ENCODE measurements at regions not wholly inside any gene's neighbourhood (a gene's known extent, or its start where the extent isn't known, plus 50 kb on each side); places are given as distances from the start of the nearest gene placed in this dataset.

GRCh38 chr17:77579682-77580081, 378.8 kb upstream of the TNRC6C start:
- H2BK5ac ChIP-seq (ENCODE audit: low read depth, low read length) = no peak overlapping the region
- H3K23ac ChIP-seq (ENCODE audit: insufficient read length) = no peak overlapping the region
- no peaks in the 10 kb centered on the region; a peak in 1 of 7 replicates for H3K27me3 ChIP-seq (replicated peaks in 1 of 4; ENCODE audit: control insufficient read depth in 3 of 4, extremely low read depth in 1 of 4, insufficient read depth in 3 of 4, low read length in 3 of 4)
- POLR2A ChIA-PET (ENCODE audit: partially characterized antibody) = interaction anchor here (0.7 kb wide), 1 partner anchor 11 kb away, joined by 3 read pairs; no protein-coding TSS in a partner anchor
- H2BK20ac ChIP-seq (ENCODE audit: low read length) = no peak overlapping the region
- no peaks in the 10 kb centered on the region for H3K9me3 ChIP-seq (ENCODE audit: insufficient read depth in 2 of 2, low read depth in 1 of 2, low read length in 1 of 2)
- H4K8ac ChIP-seq (ENCODE audit: extremely low read depth, insufficient read depth, low read length) = no peak overlapping the region
- H3K23me2 ChIP-seq (ENCODE audit: low read depth, low read length) = no peaks in the 10 kb centered on the region
- H3K79me2 ChIP-seq (ENCODE audit: control insufficient read depth in 1 of 2, insufficient read depth in 2 of 2, low read length in 2 of 2) = no peaks in the 10 kb centered on the region
- no peak overlapping the region for H3K18ac ChIP-seq (ENCODE audit: extremely low read depth, low read length)
- 85% methylated on average over 6 of the region's 6 CpGs; no CpG with 5 or more reads in 1 of the 2 experiments for WGBS, 2 experiments (ENCODE audit: extremely low coverage in 1 of 2, insufficient coverage in 1 of 2, insufficient read length in 1 of 2, insufficient replicate concordance in 2 of 2, low coverage in 1 of 2, low lambda C conversion rate in 2 of 2, missing lambda C conversion rate in 1 of 2)
- no peak overlapping the region; a peak in 1 of 7 replicates for H3K9ac ChIP-seq (replicated peaks in 1 of 4; ENCODE audit: extremely low read depth in 1 of 4, low read depth in 3 of 4, low read length in 3 of 4)
- H4K20me1 ChIP-seq (replicated peaks in 1 of 2; ENCODE audit: control insufficient read depth in 1 of 2, insufficient read depth in 2 of 2, low read length in 2 of 2) = peaks cover 0 to 2% of the 10 kb centered on the region in 2 experiments
- no peak overlapping the region for H2AFZ ChIP-seq (ENCODE audit: low read length)
- H3K4me2 ChIP-seq (ENCODE audit: insufficient read depth in 1 of 2, low read depth in 2 of 2, low read length in 2 of 2) = no peak overlapping the region
- FAIRE-seq = no peak
- no peak overlapping the region for H2BK12ac ChIP-seq (ENCODE audit: low read depth, low read length)
- H3K56ac ChIP-seq (replicated peaks; ENCODE audit: insufficient read length, low read depth, low read length) = no peak overlapping the region
- no peak overlapping the region for H3K4ac ChIP-seq (replicated peaks; ENCODE audit: insufficient read length, low read depth, low read length)
- no peaks in the 10 kb centered on the region for H3K79me1 ChIP-seq (ENCODE audit: low read depth, low read length)
- H2BK120ac ChIP-seq (replicated peaks; ENCODE audit: low read depth, low read length) = no peak overlapping the region
- H3K36me3 ChIP-seq (ENCODE audit: control insufficient read depth in 2 of 4, insufficient read depth in 4 of 4, low read length in 3 of 4) = no peaks in the 10 kb centered on the region
- no peak overlapping the region for H3K27ac ChIP-seq (ENCODE audit: low read depth, low read length)
- no peak overlapping the region for H3K14ac ChIP-seq (ENCODE audit: insufficient read length)
- DNase-seq (ENCODE audit: low read depth in 1 of 2, low spot score in 2 of 2) = no peak
- CTCF ChIA-PET (ENCODE audit: partially characterized antibody) = interaction anchor here (1.4 kb wide), 1 partner anchor 193 kb away, joined by 3 read pairs; no protein-coding TSS in a partner anchor
- H3K4me1 ChIP-seq (replicated peaks in 1 of 4; ENCODE audit: control insufficient read depth in 3 of 4, insufficient read depth in 4 of 4, low read length in 3 of 4) = no peaks in the 10 kb centered on the region
- no peak overlapping the region for H3K4me3 ChIP-seq (ENCODE audit: extremely low read depth in 1 of 4, insufficient read depth in 2 of 4, low read depth in 3 of 4, low read length in 4 of 4)
- no peak overlapping the region for H4K91ac ChIP-seq (replicated peaks; ENCODE audit: insufficient read length, low read length)
- H2AK5ac ChIP-seq (ENCODE audit: low read depth, low read length) = no peak overlapping the region
- H2BK15ac ChIP-seq (ENCODE audit: low read length) = no peak overlapping the region
- no peak overlapping the region for H4K5ac ChIP-seq (ENCODE audit: insufficient read length, low read depth, low read length)
- TF ChIP-seq, protein P1, sequence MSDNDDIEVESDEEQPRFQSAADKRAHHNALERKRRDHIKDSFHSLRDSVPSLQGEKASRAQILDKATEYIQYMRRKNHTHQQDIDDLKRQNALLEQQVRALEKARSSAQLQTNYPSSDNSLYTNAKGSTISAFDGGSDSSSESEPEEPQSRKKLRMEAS (IDR thresholded peaks at IDR 0.05) = no peak
- TF ChIP-seq CREB1 (IDR thresholded peaks at IDR 0.05) = no peak
- no peak for TF ChIP-seq TAF1 (IDR thresholded peaks at IDR 0.05; ENCODE audit: low read depth, low read length)
- TF ChIP-seq SP4 (IDR thresholded peaks at IDR 0.05; ENCODE audit: low read length) = no peak
- no peak for TF ChIP-seq ATF2 (IDR thresholded peaks at IDR 0.05; ENCODE audit: low read length)
- TF ChIP-seq KDM1A (IDR thresholded peaks at IDR 0.05; ENCODE audit: borderline replicate concordance, low read length) = no peak
- TF ChIP-seq ATF3 (IDR thresholded peaks at IDR 0.05; ENCODE audit: insufficient read depth, low read depth, low read length) = no peak
- TF ChIP-seq, protein P2, sequence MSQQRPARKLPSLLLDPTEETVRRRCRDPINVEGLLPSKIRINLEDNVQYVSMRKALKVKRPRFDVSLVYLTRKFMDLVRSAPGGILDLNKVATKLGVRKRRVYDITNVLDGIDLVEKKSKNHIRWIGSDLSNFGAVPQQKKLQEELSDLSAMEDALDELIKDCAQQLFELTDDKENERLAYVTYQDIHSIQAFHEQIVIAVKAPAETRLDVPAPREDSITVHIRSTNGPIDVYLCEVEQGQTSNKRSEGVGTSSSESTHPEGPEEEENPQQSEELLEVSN (IDR thresholded peaks at IDR 0.05) = no peak
- TF ChIP-seq SUZ12 (IDR thresholded peaks at IDR 0.05; ENCODE audit: low read length) = no peak
- TF ChIP-seq EZH2 (IDR thresholded peaks at IDR 0.05; ENCODE audit: low read depth, low read length, severe bottlenecking) = no peak
- no peak for TF ChIP-seq CTBP2 (IDR thresholded peaks at IDR 0.05; ENCODE audit: borderline replicate concordance, insufficient read depth, insufficient read length, low read length)
